Thoracic aorta (tissue), 2 donors: ENCODE measurements at regions not wholly inside any gene's neighbourhood (a gene's known extent, or its start where the extent isn't known, plus 50 kb on each side); places are given as distances from the start of the nearest gene placed in this dataset.

Experiments used
- ATAC-seq: fragments of 150-250 bp; one replicate; pipeline ENCODE4 v1.8.0; 2017; ENCODE audit warnings: low read depth; ENCODE audit not compliant: insufficient number of reproducible peaks, low FRiP score
- DNase-seq: peaks from one replicate; pipeline ENCODE4 v3.0.0-alpha.2; 2020; ENCODE audit warnings: low spot score
- H3K27ac ChIP-seq, 2 donors: fragments of 200-600 bp; sonication (generic); 1 replicate in 1 of 2; 2 replicates in 1 of 2; pipeline ENCODE4 v1.5.1; 2016; ENCODE audit warnings: mild to moderate bottlenecking in 2 of 2, moderate library complexity in 2 of 2
- H3K27me3 ChIP-seq: fragments of 200-600 bp; sonication (generic); replicated peaks from 2 replicates; pipeline ENCODE4 v1.6.0; 2016; ENCODE audit warnings: mild to moderate bottlenecking; ENCODE audit not compliant: insufficient read depth
- H3K36me3 ChIP-seq: fragments of 200-600 bp; sonication (generic); one replicate; pipeline ENCODE4 v1.5.1; 2016
- H3K4me1 ChIP-seq, 2 donors: fragments of 200-600 bp; sonication (generic); 1 replicate in 1 of 2; 2 replicates in 1 of 2; pipeline versions ENCODE4 v1.5.1 to v1.6.0; 2016; ENCODE audit warnings: low read depth in 2 of 2, mild to moderate bottlenecking in 1 of 2; ENCODE audit not compliant: control insufficient read depth in 1 of 2
- H3K4me3 ChIP-seq: fragments of 200-600 bp; sonication (generic); 2 replicates; pipeline ENCODE4 v1.5.1; 2016; ENCODE audit warnings: mild to moderate bottlenecking
- H3K9me3 ChIP-seq: fragments of 200-600 bp; sonication (generic); 2 replicates; pipeline ENCODE4 v1.5.1; 2016
- CTCF ChIP-seq: fragments of 200-600 bp; sonication (generic); IDR thresholded peaks from one replicate; pipeline ENCODE4 v1.5.1; 2019; ENCODE audit warnings: antibody characterized with exemption

DNA sequence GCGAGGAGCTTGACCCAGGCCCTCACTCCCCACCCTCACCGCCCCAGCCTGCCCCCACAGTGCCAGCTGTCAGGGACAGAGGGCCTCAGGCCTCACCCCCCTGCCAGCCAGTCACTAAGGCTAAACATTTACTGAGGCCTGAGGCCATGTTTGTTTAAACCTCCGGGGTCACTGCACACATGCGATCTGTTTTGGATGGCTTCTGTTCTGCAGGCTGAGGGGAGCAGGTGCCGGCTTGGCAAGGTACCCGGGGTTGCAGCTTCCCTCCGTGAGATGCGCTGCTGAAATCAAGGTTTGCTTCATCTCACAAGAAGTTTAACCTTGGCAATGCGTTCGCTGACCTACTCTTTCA, 103.3 kb upstream of the BOD1 start:
- Histone ChIP-seq H3K27ac (no peak overlapping the region), H3K9me3 (no peaks in the 10 kb centered on the region), H3K4me3 (no peak overlapping the region), H3K27me3 (no peaks in the 10 kb centered on the region), H3K4me1 (no peaks in the 10 kb centered on the region), H3K36me3 (no peaks in the 10 kb centered on the region)
- DNase-seq (no peak), ATAC-seq (no peak)
- TF ChIP-seq CTCF = no peak

- Histone ChIP-seq H3K4me1 (no peaks in the 10 kb centered on the region), H3K27me3 (no peaks in the 10 kb centered on the region), H3K4me3 (no peak overlapping the region), H3K36me3 (no peaks in the 10 kb centered on the region), H3K9me3 (no peaks in the 10 kb centered on the region), H3K27ac (no peak overlapping the region)
- DNase-seq = no peak
- TF ChIP-seq CTCF = no peak
- ATAC-seq = no peak
These were observed 104.0 kb upstream of the BOD1 start for GRCh38 chr5:173720286-173720952.

- H3K27ac ChIP-seq = no peak overlapping the region
- H3K9me3 ChIP-seq = no peaks in the 10 kb centered on the region
- no peak for TF ChIP-seq CTCF
- ATAC-seq = no peak
- H3K4me1 ChIP-seq = no peaks in the 10 kb centered on the region
- H3K4me3 ChIP-seq = no peak overlapping the region
- H3K36me3 ChIP-seq = no peaks in the 10 kb centered on the region
- no peak for DNase-seq
- no peaks in the 10 kb centered on the region for H3K27me3 ChIP-seq
These were observed 104.6 kb upstream of the BOD1 start for GRCh38 chr5:173720953-173721600.

DNA sequence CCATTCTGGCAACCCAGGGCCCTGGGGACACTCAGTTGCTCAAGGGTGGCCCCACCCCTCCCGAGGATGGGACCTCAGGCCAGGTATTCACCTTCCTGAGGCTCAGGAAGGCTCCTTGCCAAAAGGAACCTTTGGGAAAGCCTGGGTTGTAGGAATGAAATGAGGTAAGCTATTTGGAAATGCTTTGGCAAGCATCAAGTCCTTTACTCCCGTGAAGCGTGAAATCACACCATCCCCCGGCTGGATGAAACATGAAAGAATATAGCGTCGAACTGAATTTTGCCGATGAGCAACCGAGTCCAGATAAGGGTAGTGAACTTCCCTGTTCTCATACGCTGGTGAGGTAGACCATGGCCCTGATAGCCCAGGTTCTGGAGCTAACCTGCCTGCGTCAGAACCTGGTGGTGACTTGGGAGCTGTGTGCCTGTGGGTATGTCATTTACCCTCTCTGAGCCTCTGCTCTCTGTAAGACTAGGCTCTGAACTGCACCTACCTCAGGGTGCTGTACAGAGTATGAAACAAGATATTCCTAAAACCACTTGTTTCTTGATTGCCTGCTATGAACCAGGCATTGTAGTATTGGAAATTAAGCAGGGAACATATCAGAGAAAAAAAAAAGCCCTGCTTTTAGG, 105.3 kb upstream of the BOD1 start:
- ATAC-seq (no peak), DNase-seq (no peak)
- Histone ChIP-seq H3K9me3 (no peaks in the 10 kb centered on the region), H3K36me3 (no peaks in the 10 kb centered on the region), H3K4me3 (no peak overlapping the region), H3K27ac (no peak overlapping the region), H3K4me1 (no peaks in the 10 kb centered on the region), H3K27me3 (no peaks in the 10 kb centered on the region)
- TF ChIP-seq CTCF = no peak

- H3K27me3 ChIP-seq = no peaks in the 10 kb centered on the region
- TF ChIP-seq CTCF = no peak
- H3K4me3 ChIP-seq = no peak overlapping the region
- DNase-seq (no peak), ATAC-seq (no peak)
- no peaks in the 10 kb centered on the region for H3K36me3 ChIP-seq
- H3K4me1 ChIP-seq = no peaks in the 10 kb centered on the region
- H3K27ac ChIP-seq = no peak overlapping the region
- H3K9me3 ChIP-seq = no peaks in the 10 kb centered on the region
These were observed 110.6 kb upstream of the BOD1 start for GRCh38 chr5:173726846-173727557.
